NCI-H1105 treated with DMSO at 0.1 percent for 48 hours (cell line): ENCODE measurements at regions not wholly inside any gene's neighbourhood (a gene's known extent, or its start where the extent isn't known, plus 50 kb on each side); places are given as distances from the start of the nearest gene placed in this dataset.
A peak's percentile ranks its signal among the peaks of the same experiment; 100 is the strongest.

ENCODE experiments used
- DNase-seq: peaks from one replicate; lab custom pipeline; 2025; lab: John Stamatoyannopoulos, UW

DNA sequence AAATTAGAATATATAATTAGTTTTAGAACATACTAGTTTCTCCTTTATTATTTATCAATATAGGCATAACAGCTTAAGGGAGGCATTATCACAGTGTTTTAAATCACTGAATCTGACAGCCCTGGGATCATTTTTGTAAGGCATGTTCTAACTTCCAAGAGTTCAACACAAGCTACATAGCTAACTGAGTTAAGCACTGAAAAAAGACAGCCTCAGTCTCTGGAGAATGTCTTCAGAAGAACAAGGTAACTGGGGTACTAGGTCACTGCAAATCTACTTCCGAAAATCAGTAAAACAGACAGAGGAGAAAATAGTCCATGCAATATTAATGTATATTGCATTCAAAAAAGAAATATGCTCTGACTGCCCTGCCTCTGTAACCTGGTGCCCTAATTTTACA is 502.1 kb downstream of the RFC3 start:
- no peak for DNase-seq

DNA sequence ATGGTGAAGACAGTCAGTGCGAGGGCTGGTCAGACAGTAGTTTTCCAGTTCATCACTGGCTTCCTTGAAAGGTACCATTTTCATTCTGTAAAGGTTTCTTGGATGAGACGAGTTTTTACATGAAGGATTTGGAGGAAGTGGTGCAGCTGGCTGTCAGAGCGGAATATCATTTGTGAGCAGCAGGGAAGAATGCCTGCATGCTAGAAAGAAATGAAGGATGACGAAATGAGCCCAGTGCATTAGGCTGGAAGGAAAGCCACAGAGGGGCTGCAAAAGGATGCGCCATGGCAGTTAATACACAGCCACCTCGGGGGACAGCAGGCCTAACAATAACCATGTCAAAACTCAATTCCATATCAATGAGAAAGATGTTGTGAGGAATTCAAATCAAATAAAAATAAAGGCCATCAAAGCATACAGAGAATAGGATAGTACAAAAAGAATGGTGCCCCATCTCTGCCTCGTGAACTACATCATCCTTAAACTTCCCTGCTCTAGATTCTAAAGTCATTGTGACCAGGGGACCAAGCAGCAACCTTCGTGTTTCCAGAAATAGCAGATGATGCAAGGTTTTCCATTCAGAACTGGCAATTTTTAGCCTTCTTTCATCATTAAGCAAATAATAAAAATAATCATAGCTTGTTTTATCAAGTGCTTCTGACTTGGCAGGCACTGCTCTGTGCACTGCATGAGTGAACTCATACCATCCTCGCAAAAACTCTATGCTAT is 504.2 kb downstream of the RFC3 start:
- DNase-seq = peak; percentile 1

DNA sequence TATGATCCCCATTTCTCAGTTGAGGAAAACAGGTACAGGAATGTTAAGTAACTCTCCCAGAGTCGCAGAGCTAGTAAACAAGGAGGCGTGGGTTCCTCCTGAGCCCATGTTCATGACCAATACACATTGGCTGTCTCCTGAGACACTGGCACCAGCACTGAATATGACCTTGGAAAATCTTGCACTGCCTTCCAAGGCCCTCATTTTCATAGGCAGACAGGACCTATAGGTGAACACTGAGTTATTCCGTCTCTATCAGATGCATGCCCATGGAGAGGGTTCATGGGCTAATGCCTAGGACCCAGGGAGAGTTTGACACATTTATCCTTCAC is 504.8 kb downstream of the RFC3 start:
- DNase-seq = no peak

DNA sequence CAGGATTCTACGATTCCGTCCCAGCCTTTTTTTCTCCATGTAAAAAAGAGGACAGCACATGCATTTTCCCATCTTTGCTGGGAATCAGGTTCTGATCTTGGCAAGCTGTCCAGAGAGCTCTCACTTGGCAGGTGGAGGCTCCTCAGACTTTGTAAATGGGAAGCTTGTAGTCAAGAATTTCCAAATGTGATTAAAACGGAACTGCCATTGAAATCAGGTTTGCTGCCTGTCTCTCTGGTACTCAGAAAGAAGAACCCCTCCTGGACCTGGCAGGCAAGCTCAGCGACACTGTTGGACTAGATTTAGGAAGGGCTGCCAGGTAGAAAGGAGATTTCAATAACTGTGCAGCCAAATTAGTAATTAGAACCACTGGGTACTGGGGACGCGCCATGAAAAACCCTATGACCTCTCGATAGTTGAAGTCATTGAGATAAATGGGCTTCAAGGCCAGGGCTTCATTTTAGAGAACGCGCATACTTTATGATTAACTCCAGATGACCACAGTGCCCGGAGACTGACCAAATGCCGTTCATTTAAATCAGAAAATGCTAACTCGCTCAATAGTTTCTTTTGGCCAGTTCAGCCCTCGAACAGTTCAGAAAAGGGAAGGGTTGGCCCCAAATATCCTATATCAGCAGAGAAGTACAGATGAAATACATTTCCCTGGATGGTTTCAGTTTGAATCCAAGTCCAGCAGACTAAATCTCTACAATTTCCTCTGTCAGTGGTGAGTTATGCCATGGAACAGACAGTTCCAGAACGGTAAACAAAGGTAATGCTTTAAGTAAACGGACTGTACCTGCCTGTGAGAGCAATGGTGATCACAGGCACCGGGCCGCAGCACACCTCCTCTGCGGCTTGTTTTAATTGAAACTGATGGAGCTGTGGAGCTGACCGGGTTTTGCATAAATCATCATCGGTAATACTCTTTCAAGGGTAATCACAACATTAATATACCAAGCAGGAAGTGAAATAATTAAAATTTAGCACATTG is 517.4 kb downstream of the RFC3 start:
- peak; percentile 26 for DNase-seq

DNA sequence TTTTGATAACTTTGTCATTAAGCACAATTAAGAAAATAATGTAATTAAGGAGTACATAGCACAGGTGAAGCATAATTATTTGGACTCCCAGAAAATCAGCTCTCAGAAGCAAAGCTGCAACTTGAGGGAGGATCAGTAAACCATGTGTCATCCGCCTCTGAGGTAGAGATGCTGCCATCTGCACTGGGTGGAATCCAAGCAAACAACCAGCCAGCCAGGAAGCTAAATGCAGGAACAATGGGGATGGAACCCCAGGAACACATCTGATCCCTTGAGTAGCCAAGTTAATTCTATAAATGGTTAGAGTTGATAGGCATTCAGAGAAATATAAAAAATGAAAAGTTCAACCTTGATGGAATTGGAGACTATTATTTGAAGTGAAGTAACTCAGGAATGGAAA is 520.2 kb downstream of the RFC3 start:
- DNase-seq = no peak

DNA sequence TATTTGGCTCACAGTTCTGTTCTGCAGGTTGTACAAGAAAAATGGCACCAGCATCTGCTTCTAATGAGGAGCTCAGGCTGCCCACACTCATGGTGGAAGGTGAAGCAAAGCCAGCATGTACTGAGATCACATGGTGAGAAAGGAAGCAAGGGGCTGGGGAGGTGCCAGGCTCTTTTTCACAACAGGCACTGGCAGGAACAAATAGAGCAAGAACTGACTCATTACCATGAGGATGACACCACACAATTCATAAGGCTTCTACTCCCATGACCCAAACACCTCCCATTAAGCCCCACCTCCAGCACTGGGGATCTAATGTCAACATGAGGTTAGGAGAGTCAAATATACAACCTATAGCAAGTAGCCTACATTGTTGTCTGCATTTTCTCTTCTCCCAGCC is 522.6 kb downstream of the RFC3 start:
- no peak for DNase-seq

DNA sequence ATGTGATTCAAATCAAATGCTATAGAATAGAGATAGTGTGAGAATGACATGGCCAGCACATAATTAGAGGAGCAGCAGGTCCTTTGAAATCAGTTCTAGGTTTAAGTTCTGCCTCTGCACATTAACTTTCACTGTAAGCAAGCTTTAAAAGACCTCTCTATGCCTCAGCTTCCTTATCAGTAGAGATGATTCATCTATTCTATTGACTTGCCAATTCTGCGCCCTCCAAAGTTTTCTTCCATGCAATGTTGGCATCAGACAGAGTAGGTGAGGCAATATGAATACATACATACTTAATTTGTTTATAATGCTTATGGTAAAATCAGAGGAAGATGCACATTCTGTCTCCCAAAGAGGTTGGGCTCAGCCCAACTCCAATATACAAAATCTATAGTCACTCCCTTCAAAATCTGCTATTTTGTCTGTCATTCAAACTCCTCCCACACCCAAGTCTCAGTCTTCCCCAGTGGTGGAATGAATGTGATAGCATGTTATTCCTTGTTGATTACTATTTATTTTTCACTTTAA is 525.5 kb downstream of the RFC3 start:
- no peak for DNase-seq

DNA sequence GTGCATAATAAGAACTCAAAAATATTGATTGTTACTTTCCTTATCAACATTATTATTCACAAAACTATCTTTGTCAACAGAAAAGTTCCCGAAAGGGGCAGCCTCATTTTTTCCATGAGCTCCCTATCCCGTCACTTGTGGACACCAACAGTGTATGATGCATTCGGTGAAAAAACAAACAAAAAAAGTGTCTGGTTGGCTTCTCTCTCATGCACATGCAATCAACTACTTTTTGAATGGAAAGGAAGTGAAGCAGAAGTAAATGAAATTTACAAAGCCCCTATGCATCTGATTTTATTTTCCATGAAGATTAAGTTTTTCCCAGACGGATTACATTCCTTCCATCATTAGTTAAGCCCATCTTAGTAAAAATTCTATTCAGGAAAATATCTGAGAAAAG is 526.9 kb downstream of the RFC3 start:
- no peak for DNase-seq

DNA sequence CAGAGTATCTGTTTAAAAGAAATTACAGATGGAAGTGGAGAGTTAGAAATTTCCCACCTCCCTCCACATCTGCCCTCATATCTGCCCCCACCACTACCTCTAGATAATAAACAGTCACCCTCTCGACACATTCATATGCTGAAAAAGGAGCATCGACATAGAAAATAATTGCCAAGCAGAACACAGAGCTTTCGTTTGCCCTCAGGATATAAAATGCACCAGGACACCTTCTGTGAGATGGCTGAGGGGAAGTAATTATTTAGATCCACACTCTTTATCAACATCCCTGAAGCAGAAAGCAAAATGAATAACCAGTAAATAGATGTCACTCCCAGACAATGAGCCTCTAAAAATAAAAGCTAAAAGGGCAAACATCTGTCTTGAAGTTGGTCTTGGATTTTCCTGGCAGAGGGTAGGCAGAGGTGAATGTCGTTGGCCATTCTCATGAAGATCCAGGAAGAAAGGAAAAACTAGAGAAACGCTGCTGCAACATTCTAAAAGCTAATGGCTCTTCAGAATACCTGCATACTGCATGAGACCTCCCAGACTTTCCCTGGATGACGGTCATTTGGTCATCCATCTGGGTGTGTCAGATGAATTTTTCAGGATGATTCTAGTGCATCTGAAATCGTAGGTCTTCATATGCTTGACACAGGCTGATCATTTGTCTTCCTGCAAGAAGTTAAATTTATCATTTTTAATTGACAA is 527.5 kb downstream of the RFC3 start:
- no peak for DNase-seq

DNA sequence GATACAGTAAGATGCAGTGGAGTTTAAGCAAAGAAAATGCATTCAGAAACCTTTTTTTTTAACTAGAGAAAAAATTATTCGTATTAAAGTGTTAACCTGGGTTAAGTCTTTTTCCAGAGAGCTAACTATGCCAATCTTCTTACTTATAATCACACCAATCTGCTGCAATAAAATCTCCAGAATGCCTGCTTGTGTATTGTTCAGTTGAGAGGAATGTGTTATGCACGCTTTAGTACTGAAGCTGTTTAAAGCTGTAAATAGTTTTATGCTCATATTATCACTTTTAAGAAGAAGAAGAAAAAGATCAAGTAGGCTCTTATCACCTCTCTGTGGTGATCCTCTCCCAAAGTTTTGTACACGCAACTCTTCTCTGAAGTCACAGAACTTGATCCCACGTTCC is 528.7 kb downstream of the RFC3 start:
- DNase-seq = no peak

DNA sequence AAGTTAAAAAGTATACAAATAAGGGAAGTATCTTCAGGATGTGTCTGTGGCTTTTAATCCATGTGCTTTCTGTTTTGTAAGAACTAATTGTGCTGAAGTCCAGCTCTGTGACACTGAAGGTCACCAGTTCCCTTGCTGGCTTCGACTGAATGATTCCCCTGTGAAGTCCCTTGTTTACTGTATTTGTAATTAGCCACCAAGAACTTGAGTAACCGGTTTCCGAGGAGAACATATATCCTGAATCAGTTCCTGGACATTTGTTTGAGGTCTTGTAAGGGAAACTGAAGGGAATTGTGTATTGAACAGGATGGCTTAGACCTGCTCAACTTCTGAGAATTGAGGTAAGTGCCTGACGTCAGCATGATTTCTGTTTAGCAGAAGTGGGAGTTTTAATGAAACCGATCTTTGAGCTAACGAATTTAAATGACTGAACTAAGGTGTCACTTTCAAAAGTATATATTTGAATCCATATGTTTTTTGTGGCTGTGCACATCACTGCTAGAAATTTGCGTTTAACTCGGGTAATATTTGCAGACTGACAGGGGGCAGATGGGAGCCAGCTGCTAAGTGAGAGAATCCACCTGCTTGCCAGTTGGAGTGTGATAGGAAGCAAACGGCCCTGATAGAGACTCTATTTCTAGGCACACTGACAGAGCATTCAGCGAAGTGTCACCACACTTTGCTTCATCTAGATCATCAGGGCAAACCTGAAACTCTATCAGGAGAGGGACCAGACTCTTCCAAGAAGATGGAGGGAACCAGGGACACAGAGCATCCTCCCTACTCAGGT is 530.0 kb downstream of the RFC3 start:
- DNase-seq = no peak

DNA sequence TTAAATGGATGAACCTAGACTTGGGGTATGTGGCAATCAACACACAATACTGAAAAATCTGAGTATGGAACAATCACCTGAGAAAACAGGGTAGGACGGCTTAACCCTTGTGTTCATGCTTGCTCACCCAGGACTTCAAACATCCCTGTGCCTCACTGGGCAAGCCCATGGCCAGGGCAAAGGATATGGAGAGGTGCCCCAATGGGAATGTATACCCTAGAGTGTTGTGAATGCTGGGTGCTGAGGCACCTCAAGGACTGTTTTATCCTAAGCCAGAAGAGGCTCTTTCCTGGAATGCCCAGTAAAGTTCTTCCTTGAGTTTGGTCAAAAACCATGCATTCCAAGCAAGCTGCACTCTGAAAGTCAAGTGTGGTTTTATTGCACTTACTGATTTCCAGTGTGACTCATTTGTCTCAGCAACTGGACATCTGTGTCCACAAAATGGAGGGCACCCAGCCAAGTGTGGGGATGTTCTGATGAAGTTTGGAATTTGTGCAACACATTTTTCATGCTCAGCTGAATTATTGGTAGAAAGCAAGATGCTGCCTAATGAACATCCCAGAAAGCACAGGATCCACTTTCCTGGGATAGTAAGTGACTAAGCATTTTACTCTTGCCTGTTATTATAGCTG is 531.3 kb downstream of the RFC3 start:
- no peak for DNase-seq

DNA sequence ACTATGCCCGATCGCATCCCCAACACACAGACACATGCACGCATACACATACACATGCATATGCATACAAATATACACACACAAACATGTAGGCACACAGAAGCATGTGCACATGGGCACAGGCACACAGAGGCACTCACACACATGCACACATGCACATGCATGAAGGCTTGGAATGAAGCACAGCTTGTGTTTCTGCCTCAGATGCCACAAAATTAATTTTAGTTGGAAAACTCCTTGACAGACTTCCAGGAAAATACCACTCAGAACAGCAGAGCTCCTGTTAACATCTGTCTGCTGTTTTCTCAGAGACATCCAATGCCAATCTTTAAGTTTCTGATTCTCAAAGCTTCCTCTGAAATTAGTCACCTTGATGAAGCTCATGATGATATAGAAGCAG is 532.7 kb downstream of the RFC3 start:
- no peak for DNase-seq

DNA sequence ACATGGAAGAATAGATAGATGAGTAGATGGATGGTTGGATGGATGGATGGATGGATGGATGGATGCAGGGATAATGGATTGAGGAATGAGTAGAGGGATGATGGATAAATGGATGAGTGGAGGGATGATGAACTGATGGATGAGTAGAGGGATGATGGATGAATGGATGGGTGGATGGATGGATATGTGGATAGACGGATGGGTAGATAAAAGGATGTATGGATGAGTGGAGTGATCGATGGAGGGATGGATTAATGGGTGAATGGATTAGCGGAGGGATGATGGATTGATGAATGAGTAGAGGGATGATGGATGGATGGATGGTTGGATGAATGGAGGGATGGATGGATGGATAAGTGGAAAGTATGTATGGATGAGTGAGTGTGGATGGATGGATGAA is 533.2 kb downstream of the RFC3 start:
- no peak for DNase-seq

DNA sequence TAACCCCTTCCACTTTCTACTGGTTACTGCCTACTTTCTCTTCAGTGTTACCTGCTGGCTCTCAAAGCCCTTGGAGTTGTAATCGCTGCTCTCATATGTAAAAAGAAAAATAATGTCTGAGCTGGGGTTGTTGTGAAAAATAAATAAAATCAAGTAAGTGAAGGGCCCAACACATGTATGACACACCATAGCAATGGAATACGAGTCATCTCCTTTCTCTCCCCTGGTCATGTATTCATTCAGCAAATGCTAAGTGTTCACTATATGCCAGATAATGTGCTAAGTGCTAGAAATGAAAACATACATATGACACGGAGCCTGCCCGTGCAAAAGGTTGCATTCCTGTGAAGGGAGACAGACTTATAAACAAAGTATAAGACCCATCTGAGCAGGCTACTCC is 535.0 kb downstream of the RFC3 start:
- no peak for DNase-seq

DNA sequence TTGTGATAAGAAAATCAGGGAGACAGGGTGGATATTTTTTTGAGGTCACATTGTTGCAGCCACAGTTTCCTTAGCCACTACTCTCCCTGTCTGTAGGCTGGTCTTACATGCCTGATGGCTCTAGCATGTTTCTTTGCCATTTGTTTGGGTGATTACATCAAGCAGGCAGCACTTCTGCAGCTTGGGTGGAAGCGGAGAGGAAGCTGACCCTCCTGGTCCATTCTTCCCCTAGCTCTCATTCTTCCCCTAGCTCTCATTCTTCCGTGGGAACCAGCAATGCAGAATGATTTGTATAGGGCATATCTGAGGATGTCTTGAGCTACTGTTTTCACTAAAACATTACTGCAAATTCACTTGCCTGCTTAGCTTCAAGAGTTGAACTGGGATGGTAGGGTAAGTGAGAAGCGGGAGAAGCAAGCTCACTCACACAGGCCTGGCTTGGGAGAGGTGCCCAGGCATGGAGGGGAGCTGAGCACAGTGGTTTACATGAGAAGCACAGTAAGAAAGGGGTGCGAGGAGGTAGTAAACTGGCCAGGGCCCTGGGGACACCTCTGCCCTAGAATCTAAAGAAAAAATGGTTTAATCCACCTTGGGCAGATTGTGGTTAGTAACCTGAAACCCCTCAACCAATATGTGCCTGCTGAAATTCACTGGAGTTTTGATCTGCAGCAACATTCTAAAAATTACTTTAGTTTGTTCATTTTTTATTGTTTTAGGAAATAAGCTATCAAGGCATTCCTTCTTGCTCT is 538.9 kb downstream of the RFC3 start:
- DNase-seq = no peak

DNA sequence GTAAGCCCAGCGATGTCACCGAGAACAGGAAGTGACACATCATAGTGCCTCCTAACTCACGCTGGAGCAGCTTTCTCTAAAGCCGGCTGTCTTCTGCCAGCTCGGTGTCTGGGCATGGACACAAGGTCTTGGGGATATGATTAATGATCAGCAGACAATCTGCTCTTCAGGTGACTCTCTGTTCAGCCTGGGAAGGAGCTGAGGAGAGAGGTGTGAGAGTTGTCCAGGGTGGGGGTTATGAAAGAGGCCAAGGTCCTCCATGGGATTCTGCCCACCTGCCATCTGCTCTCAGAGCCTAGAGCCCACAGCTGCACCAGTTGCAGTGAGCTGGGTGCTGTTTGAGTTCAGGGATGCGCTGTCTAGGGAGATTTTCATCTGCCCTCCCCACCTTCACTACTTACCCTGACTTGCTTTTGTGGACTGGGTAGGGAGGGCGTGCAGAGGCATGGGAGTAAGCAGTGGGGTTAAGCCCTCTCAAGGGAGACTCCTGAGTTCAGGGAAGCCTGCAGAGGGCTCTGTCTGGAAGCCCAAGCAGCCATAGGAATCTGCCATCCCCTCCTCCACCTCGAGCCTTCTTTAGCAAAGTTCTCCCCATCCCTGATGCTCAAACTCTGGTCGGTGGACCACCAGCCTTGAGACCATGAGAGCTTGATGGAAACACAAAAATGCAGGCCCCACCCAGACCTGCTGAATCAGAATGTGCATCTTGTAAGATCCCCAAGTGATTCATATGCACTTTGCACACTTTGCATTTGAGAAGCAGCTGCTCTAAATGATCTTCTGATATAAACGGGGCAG is 539.7 kb downstream of the RFC3 start:
- no peak for DNase-seq

DNA sequence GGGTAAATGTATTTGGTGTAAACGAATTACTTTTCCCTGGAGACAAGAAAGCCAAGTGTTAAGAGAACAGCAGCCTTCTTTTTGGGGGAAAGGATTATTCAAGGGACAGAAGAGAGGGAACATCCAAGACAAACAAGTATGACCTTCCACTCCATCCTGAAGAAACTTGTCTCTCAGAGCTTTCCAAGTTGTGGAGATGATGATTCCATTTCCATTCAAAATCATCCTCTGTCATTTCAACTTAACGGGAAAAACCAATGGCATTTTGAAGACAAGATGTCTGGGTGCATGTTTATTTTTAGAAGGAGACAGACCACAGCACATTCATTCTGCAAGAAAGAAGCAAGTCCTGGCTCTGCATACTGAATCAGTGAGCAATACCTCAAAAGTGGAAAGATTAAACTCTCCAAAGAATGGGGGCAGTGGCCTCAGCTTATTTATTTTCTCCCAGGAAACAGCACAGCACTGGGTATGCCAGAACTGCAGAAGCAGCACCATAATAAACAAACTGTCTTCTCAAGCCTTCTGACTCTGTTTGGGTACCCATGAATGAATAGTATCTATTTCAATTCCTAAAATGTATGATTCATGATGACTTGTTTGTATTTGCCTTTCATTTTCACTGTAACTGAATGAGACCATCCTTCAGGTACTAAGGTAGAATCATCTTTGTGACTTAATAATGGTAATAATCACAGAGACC is 541.0 kb downstream of the RFC3 start:
- no peak for DNase-seq

DNA sequence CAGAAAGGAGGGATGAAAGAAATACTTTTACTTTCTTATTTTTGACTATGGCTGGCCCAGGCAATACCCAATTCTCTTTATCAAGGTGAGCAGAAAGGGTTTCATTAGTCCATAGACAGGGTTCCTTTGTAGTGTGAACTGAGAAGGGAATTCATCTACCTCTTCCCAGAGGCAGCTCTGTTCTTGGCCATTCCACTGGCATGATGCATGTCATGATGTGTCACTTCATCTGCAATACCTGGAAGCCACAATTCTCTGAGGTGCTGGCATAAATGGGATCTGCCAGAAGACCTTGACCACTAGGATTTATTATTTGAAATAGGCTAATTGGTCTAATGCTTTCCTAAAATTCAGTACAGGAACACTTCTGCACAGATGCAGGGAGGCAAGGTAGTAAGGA is 542.8 kb downstream of the RFC3 start:
- no peak for DNase-seq
